Pancreas (tissue), 10 donors: ENCODE measurements at regions not wholly inside any gene's neighbourhood (a gene's known extent, or its start where the extent isn't known, plus 50 kb on each side); places are given as distances from the start of the nearest gene placed in this dataset.
A peak's percentile ranks its signal among the peaks of the same experiment; 100 is the strongest.

ENCODE experiments used
- ATAC-seq, 4 donors: fragments of 200-7000 bp; cut with Tn5 transposase; one replicate each; pipeline versions ENCODE4 v1.8.0 to v1.9.1; 2020; ENCODE audit warnings: mild to moderate bottlenecking in 4 of 4, moderate library complexity in 4 of 4
- DNase-seq, 6 donors: peaks; one replicate each; pipeline ENCODE4 v3.0.0-alpha.2; 2020
- FAIRE-seq: peaks from 2 replicates; lab custom pipeline; 2012; peaks lifted over from hg19 to GRCh38; lab: Jason Lieb, UNC
- H3K27ac ChIP-seq, 4 donors: fragments of 200-600 bp; sonication (generic); 1 replicate in 3 of 4; 2 replicates in 1 of 4; pipeline versions ENCODE4 v1.5.0 to v1.8.0; 2020
- H3K27me3 ChIP-seq, 4 donors: fragments of 200-600 bp; one replicate each; pipeline ENCODE4 v1.8.0; 2021
- H3K36me3 ChIP-seq, 3 donors: fragments of 200-600 bp; sonication (generic) in 1 of 3; one replicate each; pipeline versions ENCODE4 v1.5.0 to v1.8.0; 2020 to 2021
- H3K4me1 ChIP-seq, 3 donors: fragments of 200-600 bp; one replicate each; pipeline ENCODE4 v1.8.0; 2021
- H3K4me3 ChIP-seq, 4 donors: fragments of 200-600 bp; sonication (generic) in 2 of 4; one replicate each; pipeline versions ENCODE4 v1.5.0 to v1.8.0; 2020 to 2021
- H3K9me3 ChIP-seq, 4 donors: fragments of 200-600 bp; one replicate each; pipeline ENCODE4 v1.8.0; 2021
- CTCF ChIP-seq, 4 donors: fragments of 200-600 bp; sonication (generic) in 3 of 4; IDR thresholded peaks; one replicate each; pipeline versions ENCODE4 v1.5.0 to v1.8.0; 2021; ENCODE audit warnings: antibody characterized with exemption in 4 of 4
- WGBS, 2 donors: extraction: QIAGEN DNeasy Blood & Tissue Kit; methylation state at CpG; one replicate each; pipeline ENCODE4 v1.1.7; 2013; 5-methylcytosine and 5-hydroxymethylcytosine counted together
- intact Hi-C, 3 donors: fragments of 100-400 bp; cut with DNase I; formaldehyde crosslinking; loops; one replicate each; pipeline versions ENCODE4 v1.11.1 to v1.14.2; 2022
- donor health status: healthy with polysubstance abuse.
- donor health status: DM: no; HTN: no; CAD: no; lungs with moderate emphysema.
- donor health status: DM: no; HTN: no; CAD: no.
- donor health status: control.
- donor health status: control.
- donor health status: Bipolar disorder and iron deficiency.
- donor health status: DM: yes; HTN: yes; CAD: no.
- donor health status: DM: no; HTN: no; CAD: no.
- donor health status: DM: no; HTN: no; CAD: no.
- donor health status: DM: yes; HTN: yes; CAD: no.

- FAIRE-seq (no peak), DNase-seq (no peak)
- WGBS, 2 donors = 51 to 62% methylated on average over 1 of the region's 1 CpG
Measured at GRCh38 chr7:125670926-125671572, 741.4 kb upstream of the POT1 start.

GRCh38 chr7:125668321-125668993, 738.8 kb upstream of the POT1 start:
- peaks cover 8 to 14% (median 10%) of the 10 kb centered on the region in 3 donors for H3K4me1 ChIP-seq
- no peaks in the 10 kb centered on the region for H3K36me3 ChIP-seq
- no peak for TF ChIP-seq CTCF (IDR thresholded peaks at IDR 0.05)
- no peak overlapping the region for H3K27ac ChIP-seq
- FAIRE-seq (no peak), ATAC-seq (no peak), DNase-seq (no peak)
- H3K4me3 ChIP-seq = no peak overlapping the region
- intact Hi-C loops = no loop called here
- 79 to 84% methylated on average over 4 of the region's 4 CpGs for WGBS, 2 donors
- H3K27me3 ChIP-seq = no peaks in the 10 kb centered on the region
- H3K9me3 ChIP-seq = no peaks in the 10 kb centered on the region

More at GRCh38 chr7:125670926-125671572, 741.4 kb upstream of the POT1 start:
- H3K4me3 ChIP-seq = no peak overlapping the region
- peak; percentile 7 to 48 (median 34) for TF ChIP-seq CTCF (IDR thresholded peaks at IDR 0.05)
- intact Hi-C loops = loop anchor here in 1 of 3 donors (5.0 kb wide), 1 partner anchor 614 kb away; no protein-coding TSS in a partner anchor
- no peaks in the 10 kb centered on the region for H3K36me3 ChIP-seq
- no peaks in the 10 kb centered on the region for H3K4me1 ChIP-seq
- peak in 3 of 4 donors; percentile 37 to 52 (median 46) for ATAC-seq
- H3K9me3 ChIP-seq = no peaks in the 10 kb centered on the region
- H3K27ac ChIP-seq = no peak overlapping the region
- H3K27me3 ChIP-seq = no peaks in the 10 kb centered on the region

GRCh38 chr7:125664625-125665024, 735.0 kb upstream of the POT1 start:
- Histone ChIP-seq H3K9me3 (no peaks in the 10 kb centered on the region), H3K4me3 (no peak overlapping the region), H3K4me1 (peaks cover 8 to 24% (median 21%) of the 10 kb centered on the region in 3 donors), H3K27ac (no peak overlapping the region), H3K27me3 (no peaks in the 10 kb centered on the region), H3K36me3 (no peaks in the 10 kb centered on the region)
- 95 to 100% methylated on average over 1 of the region's 1 CpG for WGBS, 2 donors
- no peak for TF ChIP-seq CTCF (IDR thresholded peaks at IDR 0.05)
- FAIRE-seq (no peak), DNase-seq (no peak), ATAC-seq (no peak)
- intact Hi-C loops = no loop called here

- no peaks in the 10 kb centered on the region for H3K9me3 ChIP-seq
- no peak overlapping the region for H3K27ac ChIP-seq
- no peak for TF ChIP-seq CTCF (IDR thresholded peaks at IDR 0.05)
- intact Hi-C loops = no loop called here
- H3K4me3 ChIP-seq = no peak overlapping the region
- DNase-seq = no peak
- peaks cover 8 to 24% (median 21%) of the 10 kb centered on the region in 3 donors for H3K4me1 ChIP-seq
- ATAC-seq = peak in 3 of 4 donors; percentile 20 to 48 (median 25)
- H3K36me3 ChIP-seq = no peaks in the 10 kb centered on the region
- no peak for FAIRE-seq
- 5 to 15% methylated on average over 3 of the region's 3 CpGs for WGBS, 2 donors
- H3K27me3 ChIP-seq = no peaks in the 10 kb centered on the region
Measured at GRCh38 chr7:125663961-125664360, 734.3 kb upstream of the POT1 start.
